ENCODE measurements at regions not wholly inside any gene's neighbourhood (a gene's known extent, or its start where the extent isn't known, plus 50 kb on each side); places are given as distances from the start of the nearest gene placed in this dataset.

DNA sequence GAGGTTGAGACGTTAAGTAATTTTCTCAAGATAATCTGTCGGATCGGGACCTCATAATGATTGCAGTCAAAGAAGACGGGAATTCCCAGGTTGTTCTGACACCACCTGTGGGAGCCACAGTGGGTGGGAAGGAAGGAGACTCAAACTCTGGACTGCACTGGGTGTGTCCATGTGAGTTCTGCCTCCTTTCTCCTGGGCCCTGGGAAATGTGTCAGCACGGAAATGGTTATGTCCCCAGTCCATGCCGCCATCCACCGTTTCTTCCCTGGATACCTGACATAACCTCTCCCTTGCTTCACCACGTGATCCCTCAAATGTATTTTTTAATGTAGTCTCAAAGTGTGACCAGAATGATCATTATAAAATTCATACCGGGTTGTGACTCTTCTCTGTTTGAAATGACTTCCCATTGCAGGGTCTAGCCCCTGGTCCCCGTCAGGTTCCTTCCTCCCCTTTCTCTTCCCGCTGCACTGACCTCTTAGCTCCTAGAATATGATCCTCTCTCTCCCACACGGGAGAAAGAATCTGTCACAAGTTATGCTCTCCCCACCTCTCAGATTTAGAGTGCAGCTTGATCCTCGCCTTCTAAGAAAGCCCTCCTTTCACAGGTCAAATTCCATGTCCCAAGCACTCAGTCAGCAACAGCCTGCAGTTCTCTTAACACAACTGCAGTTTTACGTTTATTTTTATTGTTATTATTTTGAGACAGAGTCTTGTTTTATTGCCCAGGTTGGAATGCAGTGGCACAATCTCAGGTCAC lies 820.0 kb upstream of the EEF2KMT start:
- ATAC-seq (ENCODE audit: low read depth) = no peak
- Histone ChIP-seq H4K8ac (ENCODE audit: low read depth in 2 of 2, low read length in 2 of 2) (no peak overlapping the region), H2AFZ (replicated peaks; ENCODE audit: low read length, poor library complexity) (no peak overlapping the region), H3K9ac (ENCODE audit: low read depth, low read length) (no peak overlapping the region), H3K9me1 (ENCODE audit: insufficient read depth, low read length) (no peaks in the 10 kb centered on the region), H3K4ac (ENCODE audit: low read depth, low read length) (no peak overlapping the region), H4K91ac (ENCODE audit: insufficient read depth, low read depth, low read length) (no peak overlapping the region), H4K20me1 (ENCODE audit: insufficient read depth, low read length) (no peaks in the 10 kb centered on the region), H3K4me3 (ENCODE audit: insufficient read depth, low read depth, low read length) (no peak overlapping the region), H2BK120ac (ENCODE audit: low read depth, low read length) (no peak overlapping the region), H3K27me3 (ENCODE audit: control insufficient read depth, insufficient read depth, low read length) (no peaks in the 10 kb centered on the region), H2BK20ac (ENCODE audit: low read depth, low read length) (no peak overlapping the region), H2AK5ac (ENCODE audit: low read depth, low read length) (no peak overlapping the region), H2BK15ac (ENCODE audit: low read depth, low read length) (no peak overlapping the region), H4K5ac (ENCODE audit: low read depth, low read length) (no peak overlapping the region), H3K56ac (ENCODE audit: extremely low read depth, insufficient read depth, low read length) (no peak overlapping the region), H3K23ac (ENCODE audit: low read depth, low read length) (no peak overlapping the region), H2BK5ac (ENCODE audit: low read depth, low read length, poor library complexity, severe bottlenecking) (no peak overlapping the region), H3K4me2 (ENCODE audit: low read depth, low read length) (no peak overlapping the region), H3K18ac (ENCODE audit: low read depth, low read length) (no peak overlapping the region), H2AK9ac (replicated peaks; ENCODE audit: low read depth, low read length, poor library complexity) (no peak overlapping the region), H3K14ac (replicated peaks; ENCODE audit: low read depth, low read length) (no peak overlapping the region), H3K4me1 (ENCODE audit: control insufficient read depth, insufficient read depth, low read length) (no peaks in the 10 kb centered on the region), H3K36me3 (ENCODE audit: control insufficient read depth, insufficient read depth, low read length) (no peaks in the 10 kb centered on the region), H3K27ac (ENCODE audit: insufficient read depth, low read length) (no peak overlapping the region), H3K79me1 (ENCODE audit: low read depth in 1 of 2, low read length in 2 of 2) (no peaks in the 10 kb centered on the region), H3K9me3 (ENCODE audit: control insufficient read depth, insufficient read depth, low read length) (peaks cover 13% of the 10 kb centered on the region)
- no TSS peak for BruUV-seq (replicated peaks)
- CTCF ChIA-PET = no interaction called here
- no peak for DNase-seq
- POLR2A ChIA-PET (ENCODE audit: unreplicated experiment) = no interaction called here
- dilution Hi-C loops (cut with HindIII; ENCODE audit: low sequenced_read_pairs, unreplicated experiment) (no loop called here), intact Hi-C loops (cut with micrococcal nuclease) (no loop called here), in situ Hi-C loops (cut with MboI; ENCODE audit: low sequenced_read_pairs) (no loop called here)
- no peak for TF ChIP-seq SMC3 (IDR thresholded peaks at IDR 0.05; ENCODE audit: low read depth, low read length)
- no peak for TF ChIP-seq CEBPB (IDR thresholded peaks at IDR 0.05; ENCODE audit: low read depth, low read length)
- TF ChIP-seq, protein P1, sequence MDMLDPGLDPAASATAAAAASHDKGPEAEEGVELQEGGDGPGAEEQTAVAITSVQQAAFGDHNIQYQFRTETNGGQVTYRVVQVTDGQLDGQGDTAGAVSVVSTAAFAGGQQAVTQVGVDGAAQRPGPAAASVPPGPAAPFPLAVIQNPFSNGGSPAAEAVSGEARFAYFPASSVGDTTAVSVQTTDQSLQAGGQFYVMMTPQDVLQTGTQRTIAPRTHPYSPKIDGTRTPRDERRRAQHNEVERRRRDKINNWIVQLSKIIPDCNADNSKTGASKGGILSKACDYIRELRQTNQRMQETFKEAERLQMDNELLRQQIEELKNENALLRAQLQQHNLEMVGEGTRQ (IDR thresholded peaks at IDR 0.05; ENCODE audit: low read depth, low read length) = no peak
- WGBS, 2 experiments (ENCODE audit: extremely low coverage in 2 of 2, insufficient read length in 1 of 2) = no CpG with 5 or more reads among the region's 14 CpGs
